AG04449 (cell line): ENCODE measurements at regions not wholly inside any gene's neighbourhood (a gene's known extent, or its start where the extent isn't known, plus 50 kb on each side); places are given as distances from the start of the nearest gene placed in this dataset.
"Not testable (repeated sequence)": the region's sequence is repeated elsewhere in the genome, so short reads cannot be mapped to it uniquely, and the experiment has no call there.

Experiments used
- CTCF ChIA-PET: fragments of 350-600 bp; formaldehyde crosslinking; extraction: SDS; loops from one replicate; lab custom pipeline; 2021; ENCODE audit warnings: antibody characterized with exemption; lab: Yijun Ruan, JAX
- POLR2A ChIA-PET: fragments of 400-600, 350-600 bp; formaldehyde crosslinking; extraction: SDS; loops from one replicate; lab custom pipeline; 2020; ENCODE audit warnings: antibody characterized with exemption, inconsistent platforms; lab: Yijun Ruan, JAX
- DNase-seq: peaks from one replicate; pipeline ENCODE4 v3.0.0-alpha.2; 2010; ENCODE audit warnings: low read depth, low spot score
- H3K4me3 ChIP-seq: 2 replicates; pipeline ENCODE4 v1.5.1; 2011; ENCODE audit warnings: low read depth, mild to moderate bottlenecking, control low read depth, low read length
- TF ChIP-seq, protein P1 (sequence below): IDR thresholded peaks from one replicate; pipeline ENCODE4 v1.5.1; 2011; ENCODE audit warnings: mild to moderate bottlenecking, moderate library complexity, low read length, control low read depth, inconsistent platforms; ENCODE audit not compliant: insufficient read depth; ENCODE audit errors: missing control alignments

DNA sequence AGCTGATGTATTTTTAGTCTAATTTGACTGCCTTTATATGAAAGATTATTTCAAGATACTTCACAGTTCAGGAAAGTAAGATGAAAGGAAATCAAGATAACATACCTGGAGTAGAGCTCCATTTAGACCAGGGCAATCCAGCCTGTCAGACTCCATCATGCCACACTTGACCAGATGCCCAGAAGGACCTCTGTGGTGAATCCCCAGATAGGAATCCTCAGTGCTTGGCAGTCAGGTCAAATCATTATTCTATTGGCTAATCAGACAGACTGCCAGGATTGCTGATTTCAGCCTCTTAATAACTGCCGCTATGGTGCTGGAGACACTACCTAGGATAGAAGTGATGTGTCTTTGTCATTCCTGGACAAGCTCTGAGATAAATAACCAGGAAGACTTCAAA is 404.2 kb downstream of the STK39 start:
- POLR2A ChIA-PET, result no interaction called here
- TF ChIP-seq, protein P1, sequence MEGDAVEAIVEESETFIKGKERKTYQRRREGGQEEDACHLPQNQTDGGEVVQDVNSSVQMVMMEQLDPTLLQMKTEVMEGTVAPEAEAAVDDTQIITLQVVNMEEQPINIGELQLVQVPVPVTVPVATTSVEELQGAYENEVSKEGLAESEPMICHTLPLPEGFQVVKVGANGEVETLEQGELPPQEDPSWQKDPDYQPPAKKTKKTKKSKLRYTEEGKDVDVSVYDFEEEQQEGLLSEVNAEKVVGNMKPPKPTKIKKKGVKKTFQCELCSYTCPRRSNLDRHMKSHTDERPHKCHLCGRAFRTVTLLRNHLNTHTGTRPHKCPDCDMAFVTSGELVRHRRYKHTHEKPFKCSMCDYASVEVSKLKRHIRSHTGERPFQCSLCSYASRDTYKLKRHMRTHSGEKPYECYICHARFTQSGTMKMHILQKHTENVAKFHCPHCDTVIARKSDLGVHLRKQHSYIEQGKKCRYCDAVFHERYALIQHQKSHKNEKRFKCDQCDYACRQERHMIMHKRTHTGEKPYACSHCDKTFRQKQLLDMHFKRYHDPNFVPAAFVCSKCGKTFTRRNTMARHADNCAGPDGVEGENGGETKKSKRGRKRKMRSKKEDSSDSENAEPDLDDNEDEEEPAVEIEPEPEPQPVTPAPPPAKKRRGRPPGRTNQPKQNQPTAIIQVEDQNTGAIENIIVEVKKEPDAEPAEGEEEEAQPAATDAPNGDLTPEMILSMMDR, result no peak
- CTCF ChIA-PET, result no interaction called here

DNA sequence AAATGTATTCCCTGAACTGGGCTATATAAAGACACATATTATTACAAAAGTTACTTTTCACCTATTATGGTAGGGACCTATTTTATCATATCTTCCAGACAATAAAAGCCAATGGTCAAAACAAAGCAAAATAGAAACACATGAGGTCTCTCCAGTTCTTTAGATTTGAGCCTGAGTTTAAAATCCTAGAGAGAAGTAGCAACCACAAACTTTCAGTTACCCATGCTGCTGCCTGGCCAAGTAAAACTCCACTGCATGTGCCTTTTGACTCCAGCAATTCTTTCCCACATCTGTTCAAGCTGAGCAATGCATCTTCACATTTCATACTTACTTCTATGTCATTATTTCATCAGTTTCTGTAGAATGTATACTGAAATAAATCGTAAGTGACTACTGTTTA is 405.3 kb downstream of the STK39 start:
- CTCF ChIA-PET, result no interaction called here
- TF ChIP-seq, protein P1, result no peak
- DNase-seq, result no peak
- POLR2A ChIA-PET, result no interaction called here
- H3K4me3 ChIP-seq, result no peak overlapping the region

More for the DNA sequence above, 404.2 kb downstream of the STK39 start:
- no peak for DNase-seq
- H3K4me3 ChIP-seq, result no peak overlapping the region

DNA sequence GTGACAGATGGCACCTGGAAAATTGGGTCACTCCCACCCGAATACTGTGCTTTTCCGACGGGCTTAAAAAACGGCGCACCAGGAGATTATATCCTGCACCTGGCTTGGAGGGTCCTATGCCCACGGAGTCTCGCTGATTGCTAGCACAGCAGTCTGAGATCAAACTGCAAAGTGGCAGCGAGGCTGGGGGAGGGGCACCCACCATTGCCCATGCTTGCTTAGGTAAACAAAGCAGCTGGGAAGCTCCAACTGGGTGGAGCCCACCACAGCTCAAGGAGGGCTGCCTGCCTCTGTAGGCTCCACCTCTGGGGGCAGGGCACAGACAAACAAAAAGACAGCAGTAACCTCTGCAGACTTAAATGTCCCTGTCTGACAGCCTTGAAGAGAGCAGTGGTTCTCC is 412.1 kb downstream of the STK39 start:
- DNase-seq, CTCF ChIA-PET, H3K4me3 ChIP-seq, POLR2A ChIA-PET: not testable (repeated sequence)

DNA sequence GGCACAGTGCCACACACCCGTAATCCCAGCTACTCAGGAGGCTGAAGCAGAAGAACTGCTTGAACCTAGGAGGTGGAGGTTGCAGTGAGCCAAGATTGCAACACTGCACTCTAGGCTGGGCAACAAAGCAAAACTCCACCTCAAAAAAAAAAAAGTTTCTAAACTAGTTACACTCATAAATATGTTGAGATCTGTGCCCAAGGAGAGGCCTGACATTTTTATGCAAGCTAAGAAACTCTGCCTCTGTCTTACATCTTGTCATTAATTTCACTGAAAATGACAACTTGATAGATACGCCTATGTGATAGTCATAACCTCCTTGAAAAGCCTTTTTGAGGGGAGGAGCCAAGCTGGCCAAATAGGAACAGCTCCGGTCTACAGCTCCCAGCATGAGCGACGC is 412.7 kb downstream of the STK39 start:
- TF ChIP-seq, protein P1, result no peak
- CTCF ChIA-PET, result no interaction called here
- no peak overlapping the region for H3K4me3 ChIP-seq
- DNase-seq, result no peak
- POLR2A ChIA-PET, result no interaction called here

DNA sequence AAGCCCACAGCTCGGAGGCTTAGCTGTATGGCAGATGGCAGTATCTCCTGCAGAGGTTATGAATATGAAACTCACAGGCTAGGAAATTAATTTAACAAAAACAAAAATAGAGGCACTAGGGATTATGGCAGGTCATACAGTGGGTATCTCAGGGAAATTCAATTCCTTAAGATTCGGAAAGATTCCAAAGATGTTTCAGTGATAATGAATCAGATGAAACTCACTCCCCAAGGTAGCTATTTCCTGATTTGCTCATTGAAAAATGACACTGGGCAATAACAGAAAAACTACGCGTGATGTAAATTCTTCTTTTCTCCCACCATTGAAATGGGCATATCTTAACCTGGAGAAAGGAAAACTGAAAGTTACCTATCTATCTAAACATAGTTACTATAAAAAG is 414.1 kb downstream of the STK39 start:
- ChIA-PET POLR2A (no interaction called here), CTCF (no interaction called here)
- no peak for DNase-seq
- TF ChIP-seq, protein P1, result no peak
- H3K4me3 ChIP-seq, result no peak overlapping the region

- CTCF ChIA-PET, result no interaction called here
- POLR2A ChIA-PET, result no interaction called here
- TF ChIP-seq, protein P1, result no peak
- H3K4me3 ChIP-seq, result no peak overlapping the region
- DNase-seq, result no peak
Measured at GRCh38 chr2:167832868-167833287, 414.5 kb downstream of the STK39 start.

GRCh38 chr2:167827352-167828097 is 419.9 kb downstream of the STK39 start:
- ChIA-PET CTCF (no interaction called here), POLR2A (no interaction called here)
- TF ChIP-seq, protein P1, result no peak
- H3K4me3 ChIP-seq, result no peak overlapping the region
- no peak for DNase-seq
